Breast epithelium (tissue), 3 donors: ENCODE measurements at regions not wholly inside any gene's neighbourhood (a gene's known extent, or its start where the extent isn't known, plus 50 kb on each side); places are given as distances from the start of the nearest gene placed in this dataset.
A peak's percentile ranks its signal among the peaks of the same experiment; 100 is the strongest.

ENCODE experiments used
- POLR2A ChIP-seq: fragments of 450-650 bp; IDR thresholded peaks from one replicate; pipeline ENCODE4 v1.6.1; 2016; ENCODE audit warnings: antibody characterized with exemption, mild to moderate bottlenecking, moderate library complexity
- POLR2AphosphoS5 ChIP-seq, 3 donors: sonication (generic); formaldehyde crosslinking; IDR thresholded peaks; one replicate each; pipeline ENCODE4 v1.6.1; 2017; ENCODE audit warnings: antibody characterized with exemption in 3 of 3
- TF ChIP-seq, protein P1 (sequence below), 3 donors: fragments of 450-650 bp; IDR thresholded peaks; one replicate each; pipeline ENCODE4 v1.5.1; 2016 to 2017; ENCODE audit warnings: antibody characterized with exemption in 3 of 3, mild to moderate bottlenecking in 3 of 3, moderate library complexity in 3 of 3

GRCh38 chr14:73789989-73790581 lies 61.5 kb upstream of the PTGR2 start:
- TF ChIP-seq, protein P1, sequence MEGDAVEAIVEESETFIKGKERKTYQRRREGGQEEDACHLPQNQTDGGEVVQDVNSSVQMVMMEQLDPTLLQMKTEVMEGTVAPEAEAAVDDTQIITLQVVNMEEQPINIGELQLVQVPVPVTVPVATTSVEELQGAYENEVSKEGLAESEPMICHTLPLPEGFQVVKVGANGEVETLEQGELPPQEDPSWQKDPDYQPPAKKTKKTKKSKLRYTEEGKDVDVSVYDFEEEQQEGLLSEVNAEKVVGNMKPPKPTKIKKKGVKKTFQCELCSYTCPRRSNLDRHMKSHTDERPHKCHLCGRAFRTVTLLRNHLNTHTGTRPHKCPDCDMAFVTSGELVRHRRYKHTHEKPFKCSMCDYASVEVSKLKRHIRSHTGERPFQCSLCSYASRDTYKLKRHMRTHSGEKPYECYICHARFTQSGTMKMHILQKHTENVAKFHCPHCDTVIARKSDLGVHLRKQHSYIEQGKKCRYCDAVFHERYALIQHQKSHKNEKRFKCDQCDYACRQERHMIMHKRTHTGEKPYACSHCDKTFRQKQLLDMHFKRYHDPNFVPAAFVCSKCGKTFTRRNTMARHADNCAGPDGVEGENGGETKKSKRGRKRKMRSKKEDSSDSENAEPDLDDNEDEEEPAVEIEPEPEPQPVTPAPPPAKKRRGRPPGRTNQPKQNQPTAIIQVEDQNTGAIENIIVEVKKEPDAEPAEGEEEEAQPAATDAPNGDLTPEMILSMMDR (IDR thresholded peaks at IDR 0.05), result no peak
- TF ChIP-seq POLR2AphosphoS5 (IDR thresholded peaks at IDR 0.05) (peak; percentile 46 to 62 (median 61)), POLR2A (no peak)
